Activated gamma-delta T cell treated with Interleukin-2 at 50 U/mL for 16 hours (primary cell): ENCODE measurements at regions not wholly inside any gene's neighbourhood (a gene's known extent, or its start where the extent isn't known, plus 50 kb on each side); places are given as distances from the start of the nearest gene placed in this dataset.

ENCODE experiments used
- DNase-seq: peaks from one replicate; pipeline ENCODE4 v3.0.0-alpha.2; 2020

DNA sequence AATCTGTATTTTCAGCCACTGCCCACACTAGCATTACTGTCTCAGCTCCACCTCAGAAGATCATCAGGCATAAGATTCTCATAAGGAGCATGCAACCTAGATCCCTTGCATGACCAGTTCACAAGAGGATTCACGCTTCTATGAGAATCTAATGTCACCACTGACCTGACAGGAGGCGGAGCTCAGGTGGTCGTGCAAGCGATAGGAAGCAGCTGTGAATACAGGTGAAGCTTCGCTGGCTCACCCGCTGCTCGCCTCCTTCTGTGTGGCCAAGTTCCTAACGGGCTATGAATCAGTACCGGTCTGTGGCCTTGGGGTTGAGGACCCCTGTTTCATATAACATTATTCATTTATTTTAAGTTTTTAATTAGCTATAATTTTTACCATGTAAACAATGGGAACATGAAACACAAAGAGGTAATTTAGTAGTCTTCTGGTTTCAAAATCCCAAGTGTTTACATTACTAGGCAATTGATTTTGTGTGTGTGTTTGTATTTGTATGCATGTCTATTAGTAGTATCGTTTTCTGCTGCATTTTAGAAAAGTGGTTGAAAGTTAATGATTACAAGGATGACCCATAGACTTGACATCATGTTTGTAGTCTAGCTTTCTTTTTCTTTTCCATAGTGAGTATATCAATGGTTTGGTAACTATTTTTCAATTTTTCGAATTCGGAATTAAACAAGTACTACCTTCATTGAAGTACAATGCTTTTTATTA lies 159.4 kb downstream of the TENT4A start:
- no peak for DNase-seq

DNA sequence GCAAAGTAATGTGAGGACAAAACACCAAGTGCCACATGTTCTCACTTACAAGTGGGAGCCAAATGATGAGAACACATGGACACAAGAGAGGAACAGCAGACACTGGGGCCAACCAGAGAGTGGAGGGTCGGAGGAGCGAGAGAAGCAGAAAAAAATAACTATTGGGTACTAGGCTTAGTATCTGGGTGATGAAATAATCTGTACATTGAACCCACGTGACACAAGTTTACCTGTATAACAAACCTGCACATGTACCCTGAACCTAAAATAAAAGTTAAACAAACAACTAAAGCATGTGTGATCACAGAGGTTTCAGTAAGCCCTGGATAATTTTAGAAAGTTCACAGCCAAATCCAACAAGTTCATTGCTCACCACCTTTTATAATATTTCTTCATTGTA lies 160.1 kb downstream of the TENT4A start:
- no peak for DNase-seq

DNA sequence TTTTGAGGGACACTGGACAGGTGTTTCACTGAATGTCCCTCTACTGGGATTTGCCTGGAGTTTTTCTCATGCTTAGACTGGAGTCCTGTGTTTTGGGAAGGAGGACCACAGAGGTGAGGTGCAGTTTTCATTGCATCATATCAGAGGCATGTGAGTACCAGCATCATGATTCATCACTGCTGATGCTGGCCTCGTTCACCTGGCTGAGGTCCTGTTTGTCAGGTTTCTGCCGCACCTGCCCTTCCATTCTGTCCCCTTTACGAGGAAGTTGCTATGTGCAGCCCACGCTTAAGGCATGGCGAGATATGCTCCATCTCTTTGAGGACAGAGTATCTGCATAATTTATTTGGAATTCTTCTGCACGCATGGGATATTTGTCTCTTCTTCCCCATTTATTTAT lies 162.1 kb downstream of the TENT4A start:
- DNase-seq, result no peak

DNA sequence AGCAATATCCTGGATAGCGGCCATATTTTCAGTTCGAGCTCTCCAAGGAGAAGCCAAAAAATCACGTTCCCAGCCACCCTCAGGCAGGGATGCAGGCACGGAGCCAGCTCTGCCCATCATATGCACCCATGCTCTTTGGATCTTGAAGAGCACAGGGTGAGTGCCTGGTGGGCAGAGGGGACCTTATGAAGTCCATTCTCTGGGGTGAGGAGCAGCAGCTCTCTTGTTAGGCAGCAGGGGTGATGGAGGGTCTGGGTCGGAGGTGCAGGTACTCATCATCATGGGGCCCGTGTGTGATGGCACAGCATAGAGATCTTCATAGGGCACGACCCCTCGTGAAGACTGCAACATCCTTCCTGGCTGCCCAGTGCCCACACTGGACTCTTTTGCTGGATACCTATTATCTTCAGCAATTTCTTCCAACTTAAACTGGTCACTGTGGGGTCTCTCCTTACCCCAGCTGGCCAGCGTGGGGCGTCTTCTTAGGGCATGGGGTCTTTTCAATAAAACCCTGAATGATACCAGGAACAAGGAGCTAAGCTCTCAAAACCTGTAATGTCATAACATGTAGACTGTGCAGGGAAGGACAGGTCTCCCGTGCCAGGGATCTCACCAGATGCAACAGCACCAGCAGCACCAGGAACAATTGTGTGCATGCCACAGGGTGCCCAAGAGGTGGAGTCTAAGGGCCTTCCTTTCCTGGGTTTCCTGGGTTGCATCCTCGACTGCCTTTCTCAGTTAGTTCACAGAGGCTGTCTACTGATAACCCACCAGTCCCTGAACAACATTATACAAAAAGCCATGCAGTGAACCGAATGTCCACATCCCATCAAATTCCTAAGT lies 165.0 kb downstream of the TENT4A start:
- no peak for DNase-seq

DNA sequence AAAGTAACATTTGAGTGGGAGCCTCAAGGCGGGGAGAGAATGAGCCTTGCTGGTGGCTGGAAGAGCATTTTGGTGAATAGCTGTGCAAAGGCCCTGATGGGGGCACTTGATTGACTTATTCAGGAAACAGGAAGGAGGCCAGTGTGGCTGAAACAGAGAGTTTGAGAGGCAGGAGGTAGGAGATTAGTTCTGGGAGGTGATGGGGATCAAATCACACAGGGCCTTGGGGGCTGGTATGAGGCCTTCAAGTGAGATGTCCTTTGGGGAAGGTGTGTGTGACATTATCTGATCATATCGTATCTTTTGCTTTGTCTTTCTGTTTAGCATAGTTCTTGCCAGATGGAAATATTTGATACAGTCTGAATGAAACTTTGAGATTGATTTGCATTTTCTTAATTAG lies 172.3 kb downstream of the TENT4A start:
- no peak for DNase-seq

DNA sequence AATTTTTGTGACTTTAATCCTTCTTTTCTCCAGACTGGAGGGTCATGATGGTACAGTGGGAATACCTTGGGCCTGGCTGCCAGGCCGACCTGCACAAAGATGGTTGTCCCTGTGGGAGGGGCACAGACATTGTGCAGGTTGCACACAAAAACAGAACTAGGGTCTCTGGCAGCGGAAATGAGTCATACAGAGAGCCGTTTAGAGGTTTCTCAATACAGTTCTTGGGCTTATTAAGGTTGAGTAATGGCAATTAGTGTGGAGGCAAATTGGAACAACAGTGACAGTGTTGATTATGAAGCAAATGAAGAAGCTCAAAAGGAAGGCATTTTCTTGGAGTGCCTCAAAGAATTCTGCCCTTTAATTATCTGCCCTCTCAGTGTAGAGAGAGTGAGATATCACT lies 173.6 kb downstream of the TENT4A start:
- DNase-seq, result no peak

DNA sequence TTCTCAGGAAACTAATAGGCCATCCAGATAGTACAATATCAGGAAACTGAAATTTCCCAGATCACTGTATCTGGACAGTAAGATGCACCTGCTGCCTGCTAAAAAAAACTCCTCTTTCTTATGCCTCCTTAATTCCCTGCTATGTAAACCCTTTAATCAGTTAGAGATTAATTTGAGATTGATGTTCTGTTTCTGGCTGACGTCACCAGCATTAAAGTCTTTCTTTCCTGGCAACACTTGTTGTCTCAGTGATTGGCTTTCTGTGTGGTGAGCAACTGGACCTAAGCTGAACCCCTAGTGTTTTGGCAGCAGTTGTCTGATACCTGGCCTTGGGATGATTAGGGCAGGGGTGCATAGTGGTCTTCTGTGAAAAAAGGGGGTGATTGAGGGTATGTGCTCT lies 175.8 kb downstream of the TENT4A start:
- no peak for DNase-seq

DNA sequence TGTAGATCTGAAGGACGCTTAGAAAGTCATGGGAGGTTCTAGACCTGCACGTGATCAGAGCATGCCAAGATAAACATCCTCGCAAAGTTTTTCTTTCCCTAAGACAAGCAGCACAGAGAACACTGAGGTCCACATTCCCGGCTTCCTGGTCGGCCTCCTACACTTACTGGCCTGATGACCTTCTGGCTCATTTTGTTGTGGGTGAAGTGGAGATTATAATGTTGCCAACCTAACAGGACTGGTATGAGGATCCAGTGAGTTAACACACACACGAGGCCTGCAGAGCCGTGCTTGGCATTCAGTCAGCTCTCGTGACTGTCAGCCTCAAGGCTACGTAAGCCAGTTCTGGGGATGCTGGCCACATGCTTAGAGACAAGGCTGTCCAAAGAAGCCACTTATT lies 186.0 kb downstream of the TENT4A start:
- DNase-seq, result no peak

DNA sequence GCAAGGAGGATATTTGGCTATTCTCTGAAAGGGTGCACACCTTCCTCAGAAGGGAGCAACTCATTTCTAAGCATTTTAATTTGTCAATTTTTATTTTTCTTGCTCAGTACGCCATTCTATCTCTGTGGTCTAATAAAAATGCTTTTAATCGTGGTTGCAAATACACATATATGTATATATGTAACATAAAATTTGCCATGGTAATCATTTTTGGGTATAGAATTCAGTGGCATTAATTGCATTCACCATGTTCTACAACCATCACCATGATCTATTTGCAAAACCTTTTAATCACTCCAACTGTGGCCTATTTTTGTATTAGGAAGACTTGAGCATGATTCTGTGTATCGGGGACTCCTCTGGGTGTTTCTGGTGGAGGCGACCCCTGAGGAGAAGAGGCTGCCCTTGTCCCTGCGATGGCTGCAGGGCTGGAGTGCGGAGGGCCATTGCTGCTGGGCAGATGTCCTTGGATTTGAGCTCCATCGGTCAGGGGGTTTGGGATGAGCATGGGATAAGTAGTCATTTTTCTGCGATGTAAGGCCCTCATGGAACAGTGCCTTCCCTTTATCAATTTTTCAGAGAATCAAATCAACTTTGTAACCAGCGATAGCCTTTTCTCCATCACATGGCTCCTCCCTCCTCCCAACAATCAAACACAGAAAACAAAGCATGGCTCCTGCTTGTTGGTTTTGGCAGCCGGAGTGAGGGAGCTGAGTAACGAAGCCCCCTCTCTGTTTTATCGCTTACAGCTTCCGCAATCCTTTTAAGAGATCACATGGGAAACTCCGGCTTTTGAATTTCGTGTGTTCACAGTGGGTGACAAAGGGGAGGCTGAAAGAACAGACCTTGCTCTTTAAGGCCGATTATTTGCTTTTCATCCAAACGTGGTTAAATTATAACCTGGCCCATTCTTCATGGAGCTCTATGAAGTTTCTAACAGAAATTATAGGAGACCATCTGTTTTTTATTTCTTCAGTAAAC lies 187.3 kb downstream of the TENT4A start:
- DNase-seq, result no peak

DNA sequence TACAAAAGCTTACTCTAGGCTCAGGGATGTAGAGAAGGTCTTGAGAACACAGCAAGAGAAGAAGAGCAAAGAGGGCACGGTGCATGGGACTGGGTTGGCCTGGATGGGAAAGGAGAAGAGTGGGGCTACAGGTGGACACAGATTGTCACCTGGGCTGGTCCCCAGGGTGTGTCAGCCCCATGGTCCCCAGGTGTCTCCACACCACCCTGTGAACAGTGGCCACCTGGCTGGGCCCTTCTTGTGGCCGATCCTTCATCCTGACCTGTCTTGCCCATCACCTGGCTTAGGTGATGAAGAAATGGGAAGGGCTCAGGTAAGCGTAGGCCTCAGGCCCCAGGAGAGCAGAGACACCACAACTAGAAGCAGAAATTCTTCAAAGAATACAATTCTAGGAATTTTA lies 188.9 kb downstream of the TENT4A start:
- no peak for DNase-seq

DNA sequence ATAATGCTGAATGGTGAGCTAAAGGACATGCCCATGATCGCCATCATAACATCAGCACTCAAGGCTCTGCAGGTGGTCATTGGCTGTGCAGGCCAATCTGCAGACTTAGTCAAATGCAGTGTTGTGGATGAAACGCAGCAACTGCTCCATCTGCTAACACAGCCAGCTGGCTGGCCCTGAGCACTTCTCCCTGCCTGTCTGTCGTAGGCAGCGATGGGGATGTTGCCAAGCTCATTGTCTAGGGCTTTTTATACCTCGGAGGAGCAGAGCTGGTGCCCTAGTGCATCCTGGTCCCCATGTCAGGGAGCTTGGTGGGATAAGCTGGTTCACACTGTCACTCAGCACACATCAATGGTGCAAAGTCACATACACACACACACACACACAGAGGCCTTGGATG lies 189.4 kb downstream of the TENT4A start:
- no peak for DNase-seq

DNA sequence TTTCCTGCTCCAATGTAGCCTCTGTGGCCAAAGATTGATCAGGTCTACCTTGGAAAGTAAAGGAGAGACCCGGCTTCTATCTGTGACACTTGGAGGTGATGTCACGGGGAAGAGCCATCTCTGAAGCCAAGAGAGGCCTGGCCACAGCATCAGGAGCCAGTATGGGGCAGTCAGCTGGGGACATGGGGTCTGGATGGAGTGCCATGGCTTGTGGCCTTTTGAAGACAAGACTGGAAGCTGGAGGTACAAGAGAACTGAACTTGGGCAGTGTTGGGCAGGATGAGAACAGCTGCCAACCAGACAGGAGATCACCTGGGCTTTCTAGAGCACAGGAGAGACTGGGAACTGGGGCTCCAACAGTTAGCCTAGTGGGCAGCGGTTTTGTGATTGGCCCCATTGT lies 190.7 kb downstream of the TENT4A start:
- DNase-seq, result no peak

DNA sequence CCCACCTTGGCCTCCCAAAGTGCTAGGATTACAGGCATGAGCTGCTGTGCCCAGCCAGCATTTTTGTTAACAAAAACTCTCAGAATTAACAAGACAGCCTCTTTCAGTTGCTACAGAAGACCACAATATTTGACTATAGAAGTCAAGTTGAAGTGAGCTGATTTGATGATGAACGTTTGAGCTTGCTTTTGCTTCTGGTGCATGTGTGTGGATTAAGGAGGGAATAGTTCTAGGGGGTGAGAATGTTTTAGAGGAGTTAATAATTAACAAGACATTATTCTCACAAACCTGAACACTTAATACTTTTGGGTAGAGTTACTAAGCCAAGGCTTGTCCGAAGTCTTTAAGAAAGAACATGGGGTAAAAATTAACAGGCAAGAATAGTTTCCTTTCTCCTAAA lies 191.6 kb downstream of the TENT4A start:
- DNase-seq, result no peak

DNA sequence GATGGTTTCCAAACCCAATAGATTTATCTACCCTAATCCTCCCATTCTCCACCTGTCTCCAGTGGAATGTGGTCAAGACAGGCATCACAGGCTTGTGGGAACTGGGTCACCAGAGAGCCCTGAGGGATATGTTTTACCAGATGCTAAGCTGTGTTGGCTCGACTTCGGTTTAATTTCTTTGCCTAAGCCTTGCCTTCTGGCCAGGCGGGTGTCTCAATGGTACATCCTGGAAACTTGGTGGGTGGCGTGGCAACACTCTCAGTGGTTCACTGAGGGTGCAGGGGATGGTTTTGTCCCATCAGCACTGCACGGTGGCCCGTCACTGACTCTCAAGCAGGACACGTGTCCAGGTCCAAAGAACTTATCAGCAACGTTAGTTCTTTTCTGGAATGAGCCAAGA lies 192.2 kb downstream of the TENT4A start:
- DNase-seq, result no peak

DNA sequence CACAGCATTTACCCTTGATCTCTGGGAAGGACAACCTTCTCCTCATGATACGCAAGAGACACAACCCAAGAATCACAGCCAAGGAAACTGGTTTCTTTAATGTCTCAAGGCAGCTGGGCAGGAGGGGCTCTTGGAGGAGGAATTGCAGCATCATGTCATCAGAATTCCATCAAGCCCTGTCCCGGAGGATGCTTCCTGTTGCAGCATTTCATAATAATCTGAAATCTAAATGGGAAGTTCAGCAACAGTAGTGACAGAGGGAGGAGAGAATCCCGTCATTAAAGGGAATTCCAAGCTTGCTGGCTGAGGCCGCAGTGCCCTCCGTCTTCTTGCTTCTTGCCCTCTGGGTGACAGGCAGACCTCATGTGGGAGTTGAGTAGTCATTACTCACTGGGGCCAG lies 192.7 kb downstream of the TENT4A start:
- no peak for DNase-seq

DNA sequence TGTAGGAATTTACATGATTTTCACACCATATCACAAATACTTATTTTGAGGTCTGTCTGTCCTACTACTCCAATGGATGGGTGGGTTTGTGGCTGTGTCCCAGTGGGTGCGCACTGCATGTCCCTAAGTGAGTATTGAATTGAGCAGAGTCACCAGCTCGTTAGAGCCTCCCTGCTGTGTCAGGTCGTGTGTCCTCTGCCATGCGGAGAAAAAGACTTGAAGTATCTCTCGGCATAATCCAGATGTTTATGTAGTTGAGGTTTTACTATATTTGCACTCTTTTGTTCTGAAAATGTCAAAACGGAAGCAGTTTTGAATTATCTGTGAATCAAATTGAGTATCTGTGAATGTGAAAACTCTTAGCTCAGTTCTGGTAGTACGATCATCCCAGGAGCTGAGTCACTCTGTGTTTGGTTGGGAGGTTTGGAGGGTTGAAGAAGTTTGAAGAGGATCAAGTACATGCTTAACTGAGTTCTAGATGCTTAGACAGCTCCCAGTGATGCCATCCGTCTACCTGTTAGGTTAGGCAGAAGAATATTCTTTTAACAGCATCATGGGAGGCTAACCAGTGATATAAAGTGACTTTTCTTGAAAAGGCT lies 194.2 kb downstream of the TENT4A start:
- no peak for DNase-seq

DNA sequence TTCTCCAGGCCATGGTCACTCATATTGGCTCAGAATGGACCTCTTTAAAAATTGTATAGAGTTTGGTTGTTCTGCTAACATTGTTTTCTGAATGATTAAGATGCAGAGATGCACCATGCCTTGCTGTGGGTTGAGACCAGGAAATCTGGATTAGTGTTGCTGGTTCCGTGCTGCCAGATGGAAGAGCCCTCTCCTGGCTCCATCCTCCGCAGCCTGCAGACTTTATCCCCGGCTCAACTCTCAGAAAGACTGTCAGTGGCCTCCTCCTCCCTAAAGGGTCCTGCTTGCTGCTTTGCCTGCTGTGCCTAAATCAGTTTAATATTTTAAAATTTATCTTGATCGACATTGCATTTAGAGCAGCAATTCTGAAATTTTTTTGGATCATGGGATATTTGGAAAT lies 196.7 kb downstream of the TENT4A start:
- DNase-seq, result no peak

DNA sequence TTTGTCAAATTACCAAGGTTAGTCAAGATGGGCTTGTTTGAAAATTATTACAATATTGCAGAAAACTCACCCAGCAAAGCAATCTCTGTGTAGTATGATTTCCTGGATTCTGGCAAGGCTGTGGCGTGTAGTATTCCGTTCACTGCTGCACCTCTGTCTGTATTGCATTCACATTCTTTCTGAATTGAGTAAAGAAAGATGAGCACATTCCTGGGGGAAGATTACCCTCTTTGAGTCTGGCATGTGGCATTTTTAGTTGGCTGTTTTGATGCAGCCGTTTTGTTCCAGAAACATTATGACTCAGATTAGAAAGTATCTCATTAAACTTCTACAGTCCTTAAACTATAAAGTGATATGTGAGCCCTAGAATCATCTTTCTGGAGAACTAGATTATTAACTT lies 197.7 kb downstream of the TENT4A start:
- no peak for DNase-seq

DNA sequence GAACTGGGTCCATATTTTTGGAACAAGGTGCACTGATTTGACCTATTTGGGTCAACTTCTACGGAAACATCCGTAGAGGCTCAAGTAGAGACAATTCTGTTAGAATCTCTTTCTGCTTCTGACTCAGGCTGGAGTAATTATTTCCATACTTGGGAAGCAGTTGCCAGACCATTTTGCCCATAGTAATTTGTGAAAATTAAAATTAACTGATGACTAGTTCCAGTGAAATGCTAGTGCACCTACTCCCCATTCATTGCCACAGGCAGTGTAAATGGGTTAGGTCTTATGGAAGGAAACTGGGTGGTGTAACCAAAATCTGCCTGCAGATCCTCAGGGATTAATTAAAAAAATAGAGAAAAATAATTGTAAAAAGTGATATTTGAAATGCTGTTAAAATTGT lies 201.1 kb downstream of the TENT4A start:
- DNase-seq, result no peak

DNA sequence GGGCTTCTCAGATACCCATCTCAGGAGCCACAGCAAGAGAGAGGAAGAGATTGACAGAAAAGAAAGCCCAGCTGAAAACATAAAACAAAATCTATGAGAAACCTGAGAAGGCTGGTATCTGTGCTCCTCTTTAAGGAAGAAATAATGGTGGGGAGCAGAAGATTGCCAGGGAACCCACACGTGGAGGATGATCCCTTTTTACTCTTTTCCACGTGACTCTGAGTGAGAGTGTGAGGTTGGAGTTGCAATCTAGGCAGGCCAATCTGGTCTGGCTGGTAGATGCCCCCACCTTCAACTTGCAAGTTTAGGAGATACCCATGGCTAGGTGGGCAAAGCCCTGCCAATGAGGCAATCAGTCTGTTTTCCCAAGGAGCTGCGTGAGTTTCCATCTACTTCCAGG lies 202.3 kb downstream of the TENT4A start:
- DNase-seq, result no peak

DNA sequence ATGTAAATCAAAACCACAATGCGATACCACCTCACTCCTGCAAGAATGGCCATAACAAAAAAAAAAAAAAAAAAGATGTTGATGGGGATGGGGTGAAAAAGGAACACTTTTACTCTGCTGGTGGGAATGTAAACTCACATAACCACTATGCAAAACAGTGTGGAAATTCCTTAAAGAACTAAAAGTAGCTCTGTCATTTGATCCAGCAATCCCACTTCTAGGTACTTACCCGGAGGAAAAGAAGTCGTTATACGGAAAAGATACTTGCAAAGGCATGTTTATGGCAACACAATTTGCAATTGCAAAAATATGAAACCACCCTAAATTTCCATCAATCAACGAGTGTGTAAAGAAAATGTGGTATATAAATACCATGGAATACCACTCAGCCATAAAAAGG lies 205.0 kb downstream of the TENT4A start:
- DNase-seq, result no peak

DNA sequence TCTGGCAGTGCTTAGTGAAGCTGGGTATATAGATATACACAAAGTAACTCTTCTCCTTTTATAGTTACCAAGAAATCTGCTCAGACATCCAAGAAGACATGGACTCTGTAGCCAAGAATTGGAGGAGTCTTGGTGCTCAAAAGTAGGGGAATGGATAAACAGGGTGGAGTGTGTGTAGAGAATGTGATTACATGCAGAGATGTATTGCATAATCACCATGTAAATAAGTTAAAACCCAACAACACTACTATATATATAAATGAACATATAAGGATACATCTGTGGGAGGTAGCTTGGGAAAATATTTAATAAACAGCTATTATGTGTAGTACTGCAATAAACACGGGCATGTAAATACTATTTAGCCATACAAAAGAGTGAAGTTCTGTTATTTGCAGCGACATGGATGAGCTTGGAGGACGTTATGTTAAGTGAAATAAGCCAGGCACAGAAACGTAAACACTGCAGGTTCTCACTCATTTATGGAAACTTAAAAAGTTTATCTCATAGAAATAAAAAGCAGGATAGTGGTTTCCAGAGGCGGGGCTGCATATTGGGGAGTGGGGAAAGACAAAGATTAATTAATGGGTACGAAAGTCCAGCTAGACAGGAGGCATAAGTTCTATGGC lies 207.5 kb downstream of the TENT4A start:
- DNase-seq, result no peak
